ENCODE measurements at regions not wholly inside any gene's neighbourhood (a gene's known extent, or its start where the extent isn't known, plus 50 kb on each side); places are given as distances from the start of the nearest gene placed in this dataset.

- Histone ChIP-seq H4K5ac (ENCODE audit: low read length) (no peak overlapping the region), H3K4me1 (ENCODE audit: control insufficient read depth, low read depth, low read length) (no peaks in the 10 kb centered on the region), H2BK5ac (ENCODE audit: low read length) (no peak overlapping the region), H2BK15ac (replicated peaks; ENCODE audit: low read depth) (no peak overlapping the region), H3K27ac (ENCODE audit: low read depth, low read length) (no peak overlapping the region), H3K4me2 (ENCODE audit: low read length) (no peak overlapping the region), H3K18ac (ENCODE audit: low read length) (no peak overlapping the region), H3K4ac (ENCODE audit: low read depth, low read length) (no peak overlapping the region), H3K56ac (ENCODE audit: low read length) (no peak overlapping the region), H3K4me3 (ENCODE audit: low read length) (no peak overlapping the region), H3K79me2 (ENCODE audit: control insufficient read depth, insufficient read depth, low read length) (no peaks in the 10 kb centered on the region), H3K36me3 (ENCODE audit: control insufficient read depth, insufficient read depth, low read length) (no peaks in the 10 kb centered on the region), H3K27me3 (ENCODE audit: insufficient read depth, low read length, poor library complexity) (no peaks in the 10 kb centered on the region), H3K23ac (ENCODE audit: low read length) (no peak overlapping the region), H3K9ac (ENCODE audit: low read length) (no peak overlapping the region), H3K79me1 (ENCODE audit: low read length) (no peaks in the 10 kb centered on the region), H2AK5ac (ENCODE audit: low read length) (no peak overlapping the region), H4K8ac (ENCODE audit: low read depth, low read length) (no peak overlapping the region), H2BK120ac (ENCODE audit: low read depth, low read length) (no peak overlapping the region)
- WGBS (ENCODE audit: extremely low coverage, insufficient coverage, low lambda C conversion rate), result no CpG with 5 or more reads among the region's 3 CpGs
- DNase-seq, result no peak
Observed at GRCh38 chr15:72932472-72932871, 119.8 kb upstream of the NEO1 start.

DNA sequence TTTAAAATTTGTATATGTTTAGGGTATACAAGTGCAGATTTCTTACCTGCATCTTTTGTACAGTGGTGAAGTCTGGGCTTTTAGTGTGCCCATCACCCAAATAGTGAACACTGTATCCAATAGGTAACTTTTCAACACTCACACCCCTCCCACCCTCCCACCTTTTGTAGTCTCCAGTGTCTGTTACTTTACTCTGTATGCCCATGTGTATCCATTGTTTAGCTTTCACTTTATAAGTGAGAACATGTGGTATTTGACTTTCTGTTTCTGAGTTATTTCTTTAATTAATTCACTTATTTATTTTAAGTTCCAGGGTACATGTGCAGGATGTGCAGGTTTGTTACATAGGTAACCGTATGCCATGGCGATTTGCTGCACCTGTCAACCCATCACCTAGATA lies 124.8 kb upstream of the NEO1 start:
- no peak overlapping the region for H3K23ac ChIP-seq (ENCODE audit: low read length)
- no peak for DNase-seq
- no peak overlapping the region for H3K27ac ChIP-seq (ENCODE audit: low read depth, low read length)
- no peak overlapping the region for H2BK5ac ChIP-seq (ENCODE audit: low read length)
- H4K5ac ChIP-seq (ENCODE audit: low read length), result no peak overlapping the region
- H3K56ac ChIP-seq (ENCODE audit: low read length), result no peak overlapping the region
- WGBS (ENCODE audit: extremely low coverage, insufficient coverage, low lambda C conversion rate), result no CpG with 5 or more reads among the region's 2 CpGs
- H2BK15ac ChIP-seq (replicated peaks; ENCODE audit: low read depth), result no peak overlapping the region
- H2AK5ac ChIP-seq (ENCODE audit: low read length), result no peak overlapping the region
- no peaks in the 10 kb centered on the region for H3K36me3 ChIP-seq (ENCODE audit: control insufficient read depth, insufficient read depth, low read length)
- H3K4ac ChIP-seq (ENCODE audit: low read depth, low read length), result no peak overlapping the region
- H3K4me1 ChIP-seq (ENCODE audit: control insufficient read depth, low read depth, low read length), result no peaks in the 10 kb centered on the region
- no peak overlapping the region for H4K8ac ChIP-seq (ENCODE audit: low read depth, low read length)
- no peaks in the 10 kb centered on the region for H3K79me1 ChIP-seq (ENCODE audit: low read length)
- H2BK120ac ChIP-seq (ENCODE audit: low read depth, low read length), result no peak overlapping the region
- H3K79me2 ChIP-seq (ENCODE audit: control insufficient read depth, insufficient read depth, low read length), result no peaks in the 10 kb centered on the region
- H3K4me3 ChIP-seq (ENCODE audit: low read length), result no peak overlapping the region
- H3K4me2 ChIP-seq (ENCODE audit: low read length), result no peak overlapping the region
- no peak overlapping the region for H3K9ac ChIP-seq (ENCODE audit: low read length)
- no peak overlapping the region for H3K18ac ChIP-seq (ENCODE audit: low read length)
- no peaks in the 10 kb centered on the region for H3K27me3 ChIP-seq (ENCODE audit: insufficient read depth, low read length, poor library complexity)

GRCh38 chr15:72925661-72926060 lies 126.6 kb upstream of the NEO1 start:
- Histone ChIP-seq H2BK5ac (ENCODE audit: low read length) (no peak overlapping the region), H3K36me3 (ENCODE audit: control insufficient read depth, insufficient read depth, low read length) (no peaks in the 10 kb centered on the region), H4K5ac (ENCODE audit: low read length) (no peak overlapping the region), H3K27me3 (ENCODE audit: insufficient read depth, low read length, poor library complexity) (no peaks in the 10 kb centered on the region), H3K4me3 (ENCODE audit: low read length) (no peak overlapping the region), H2BK120ac (ENCODE audit: low read depth, low read length) (no peak overlapping the region), H3K79me2 (ENCODE audit: control insufficient read depth, insufficient read depth, low read length) (no peaks in the 10 kb centered on the region), H3K4me2 (ENCODE audit: low read length) (no peak overlapping the region), H3K23ac (ENCODE audit: low read length) (no peak overlapping the region), H3K56ac (ENCODE audit: low read length) (no peak overlapping the region), H3K27ac (ENCODE audit: low read depth, low read length) (no peak overlapping the region), H3K79me1 (ENCODE audit: low read length) (no peaks in the 10 kb centered on the region), H3K9ac (ENCODE audit: low read length) (no peak overlapping the region), H3K18ac (ENCODE audit: low read length) (no peak overlapping the region), H2BK15ac (replicated peaks; ENCODE audit: low read depth) (no peak overlapping the region), H2AK5ac (ENCODE audit: low read length) (no peak overlapping the region), H3K4ac (ENCODE audit: low read depth, low read length) (no peak overlapping the region), H3K4me1 (ENCODE audit: control insufficient read depth, low read depth, low read length) (no peaks in the 10 kb centered on the region), H4K8ac (ENCODE audit: low read depth, low read length) (no peak overlapping the region)
- no CpG with 5 or more reads among the region's 2 CpGs for WGBS (ENCODE audit: extremely low coverage, insufficient coverage, low lambda C conversion rate)
- no peak for DNase-seq

DNA sequence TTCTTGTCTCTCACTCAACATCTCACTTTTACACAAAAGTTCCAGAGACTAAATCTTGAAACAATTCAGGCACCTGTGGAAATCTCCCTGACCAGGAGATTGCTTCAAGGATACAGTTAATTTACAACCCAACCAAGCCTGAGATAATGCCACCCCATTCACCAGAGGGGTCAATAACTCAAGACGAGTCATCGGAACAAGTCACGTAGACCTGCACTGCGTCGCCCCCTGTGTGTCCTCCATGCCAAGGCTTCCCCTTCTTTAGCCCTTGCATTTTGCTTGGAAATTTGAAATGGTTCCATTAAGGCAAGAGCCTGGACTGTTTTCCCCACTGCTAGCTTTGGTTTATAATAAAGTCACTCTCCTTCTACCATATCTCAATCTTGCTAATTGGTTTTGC lies 129.0 kb upstream of the NEO1 start:
- H3K4me1 ChIP-seq (ENCODE audit: control insufficient read depth, low read depth, low read length), result no peaks in the 10 kb centered on the region
- no peak overlapping the region for H3K9ac ChIP-seq (ENCODE audit: low read length)
- H2BK5ac ChIP-seq (ENCODE audit: low read length), result no peak overlapping the region
- no CpG with 5 or more reads among the region's 5 CpGs for WGBS (ENCODE audit: extremely low coverage, insufficient coverage, low lambda C conversion rate)
- H3K18ac ChIP-seq (ENCODE audit: low read length), result no peak overlapping the region
- no peak overlapping the region for H3K4me3 ChIP-seq (ENCODE audit: low read length)
- H2AK5ac ChIP-seq (ENCODE audit: low read length), result no peak overlapping the region
- H3K4ac ChIP-seq (ENCODE audit: low read depth, low read length), result no peak overlapping the region
- H3K36me3 ChIP-seq (ENCODE audit: control insufficient read depth, insufficient read depth, low read length), result no peaks in the 10 kb centered on the region
- no peak overlapping the region for H3K27ac ChIP-seq (ENCODE audit: low read depth, low read length)
- H3K79me2 ChIP-seq (ENCODE audit: control insufficient read depth, insufficient read depth, low read length), result no peaks in the 10 kb centered on the region
- no peaks in the 10 kb centered on the region for H3K27me3 ChIP-seq (ENCODE audit: insufficient read depth, low read length, poor library complexity)
- H3K79me1 ChIP-seq (ENCODE audit: low read length), result no peaks in the 10 kb centered on the region
- H2BK15ac ChIP-seq (replicated peaks; ENCODE audit: low read depth), result no peak overlapping the region
- no peak overlapping the region for H3K4me2 ChIP-seq (ENCODE audit: low read length)
- no peak overlapping the region for H4K5ac ChIP-seq (ENCODE audit: low read length)
- peak; percentile 55 for DNase-seq
- H2BK120ac ChIP-seq (ENCODE audit: low read depth, low read length), result no peak overlapping the region
- no peak overlapping the region for H3K56ac ChIP-seq (ENCODE audit: low read length)
- H3K23ac ChIP-seq (ENCODE audit: low read length), result no peak overlapping the region
- no peak overlapping the region for H4K8ac ChIP-seq (ENCODE audit: low read depth, low read length)

- Histone ChIP-seq H2BK5ac (ENCODE audit: low read length) (no peak overlapping the region), H3K79me2 (ENCODE audit: control insufficient read depth, insufficient read depth, low read length) (no peaks in the 10 kb centered on the region), H3K4me2 (ENCODE audit: low read length) (no peak overlapping the region), H3K4ac (ENCODE audit: low read depth, low read length) (no peak overlapping the region), H3K27ac (ENCODE audit: low read depth, low read length) (no peak overlapping the region), H2BK120ac (ENCODE audit: low read depth, low read length) (no peak overlapping the region), H2AK5ac (ENCODE audit: low read length) (no peak overlapping the region), H3K23ac (ENCODE audit: low read length) (no peak overlapping the region), H3K79me1 (ENCODE audit: low read length) (no peaks in the 10 kb centered on the region), H3K18ac (ENCODE audit: low read length) (no peak overlapping the region), H3K56ac (ENCODE audit: low read length) (no peak overlapping the region), H2BK15ac (replicated peaks; ENCODE audit: low read depth) (no peak overlapping the region), H3K4me3 (ENCODE audit: low read length) (no peak overlapping the region), H3K9ac (ENCODE audit: low read length) (no peak overlapping the region), H4K8ac (ENCODE audit: low read depth, low read length) (no peak overlapping the region), H3K27me3 (ENCODE audit: insufficient read depth, low read length, poor library complexity) (no peaks in the 10 kb centered on the region), H4K5ac (ENCODE audit: low read length) (no peak overlapping the region), H3K36me3 (ENCODE audit: control insufficient read depth, insufficient read depth, low read length) (no peaks in the 10 kb centered on the region), H3K4me1 (ENCODE audit: control insufficient read depth, low read depth, low read length) (no peaks in the 10 kb centered on the region)
- DNase-seq, result no peak
Observed at GRCh38 chr15:72920551-72920950, 131.7 kb upstream of the NEO1 start.

DNA sequence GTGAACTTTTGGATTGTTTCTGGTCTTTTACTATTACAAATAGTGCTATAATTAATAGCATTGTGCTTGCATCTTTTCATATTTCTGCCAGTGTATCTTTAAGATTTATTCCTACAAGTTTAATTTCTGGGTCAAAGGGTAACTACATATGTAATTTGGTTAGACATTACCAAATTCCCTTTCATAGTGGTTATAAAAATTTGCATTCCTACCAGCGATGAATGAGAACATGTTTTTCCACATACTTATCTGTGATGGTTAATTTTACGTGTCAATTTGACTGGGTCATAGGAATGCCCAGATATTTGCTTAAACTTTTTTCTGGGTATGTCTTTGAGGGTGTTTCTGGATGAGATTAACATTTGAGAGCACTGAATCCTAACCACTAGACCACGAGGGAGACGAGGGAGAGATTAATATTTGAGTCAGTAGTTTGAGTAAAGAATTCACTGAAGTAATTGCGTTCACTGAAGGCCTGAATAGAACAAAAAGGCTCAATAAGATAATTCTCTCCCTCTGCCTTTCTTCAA lies 132.3 kb upstream of the NEO1 start:
- Histone ChIP-seq H3K23ac (ENCODE audit: low read length) (no peak overlapping the region), H3K4me1 (ENCODE audit: control insufficient read depth, low read depth, low read length) (no peaks in the 10 kb centered on the region), H2BK15ac (replicated peaks; ENCODE audit: low read depth) (no peak overlapping the region), H3K4me3 (ENCODE audit: low read length) (no peak overlapping the region), H3K79me2 (ENCODE audit: control insufficient read depth, insufficient read depth, low read length) (no peaks in the 10 kb centered on the region), H2BK5ac (ENCODE audit: low read length) (no peak overlapping the region), H3K36me3 (ENCODE audit: control insufficient read depth, insufficient read depth, low read length) (no peaks in the 10 kb centered on the region), H3K4ac (ENCODE audit: low read depth, low read length) (no peak overlapping the region), H3K27me3 (ENCODE audit: insufficient read depth, low read length, poor library complexity) (no peaks in the 10 kb centered on the region), H3K56ac (ENCODE audit: low read length) (no peak overlapping the region), H3K9ac (ENCODE audit: low read length) (no peak overlapping the region), H2BK120ac (ENCODE audit: low read depth, low read length) (no peak overlapping the region), H3K4me2 (ENCODE audit: low read length) (no peak overlapping the region), H3K18ac (ENCODE audit: low read length) (no peak overlapping the region), H2AK5ac (ENCODE audit: low read length) (no peak overlapping the region), H4K5ac (ENCODE audit: low read length) (no peak overlapping the region), H3K79me1 (ENCODE audit: low read length) (no peaks in the 10 kb centered on the region), H3K27ac (ENCODE audit: low read depth, low read length) (no peak overlapping the region), H4K8ac (ENCODE audit: low read depth, low read length) (no peak overlapping the region)
- no CpG with 5 or more reads among the region's 5 CpGs for WGBS (ENCODE audit: extremely low coverage, insufficient coverage, low lambda C conversion rate)
- no peak for DNase-seq
